Fibroblast of the aortic adventitia (primary cell): ENCODE measurements at regions not wholly inside any gene's neighbourhood (a gene's known extent, or its start where the extent isn't known, plus 50 kb on each side); places are given as distances from the start of the nearest gene placed in this dataset.

ENCODE experiments used
- DNase-seq: peaks from one replicate; pipeline ENCODE4 v3.0.0-alpha.2; 2010; ENCODE audit warnings: low read depth
- H3K4me3 ChIP-seq: 2 replicates; pipeline ENCODE4 v1.5.1; 2011; ENCODE audit warnings: low read depth, mild to moderate bottlenecking, control low read depth, low read length, moderate library complexity
- TF ChIP-seq, protein P1 (sequence below): IDR thresholded peaks from 2 replicates; pipeline ENCODE4 v1.5.1; 2011; ENCODE audit warnings: mild to moderate bottlenecking, low read length, control low read depth, inconsistent platforms; ENCODE audit not compliant: insufficient read depth

DNA sequence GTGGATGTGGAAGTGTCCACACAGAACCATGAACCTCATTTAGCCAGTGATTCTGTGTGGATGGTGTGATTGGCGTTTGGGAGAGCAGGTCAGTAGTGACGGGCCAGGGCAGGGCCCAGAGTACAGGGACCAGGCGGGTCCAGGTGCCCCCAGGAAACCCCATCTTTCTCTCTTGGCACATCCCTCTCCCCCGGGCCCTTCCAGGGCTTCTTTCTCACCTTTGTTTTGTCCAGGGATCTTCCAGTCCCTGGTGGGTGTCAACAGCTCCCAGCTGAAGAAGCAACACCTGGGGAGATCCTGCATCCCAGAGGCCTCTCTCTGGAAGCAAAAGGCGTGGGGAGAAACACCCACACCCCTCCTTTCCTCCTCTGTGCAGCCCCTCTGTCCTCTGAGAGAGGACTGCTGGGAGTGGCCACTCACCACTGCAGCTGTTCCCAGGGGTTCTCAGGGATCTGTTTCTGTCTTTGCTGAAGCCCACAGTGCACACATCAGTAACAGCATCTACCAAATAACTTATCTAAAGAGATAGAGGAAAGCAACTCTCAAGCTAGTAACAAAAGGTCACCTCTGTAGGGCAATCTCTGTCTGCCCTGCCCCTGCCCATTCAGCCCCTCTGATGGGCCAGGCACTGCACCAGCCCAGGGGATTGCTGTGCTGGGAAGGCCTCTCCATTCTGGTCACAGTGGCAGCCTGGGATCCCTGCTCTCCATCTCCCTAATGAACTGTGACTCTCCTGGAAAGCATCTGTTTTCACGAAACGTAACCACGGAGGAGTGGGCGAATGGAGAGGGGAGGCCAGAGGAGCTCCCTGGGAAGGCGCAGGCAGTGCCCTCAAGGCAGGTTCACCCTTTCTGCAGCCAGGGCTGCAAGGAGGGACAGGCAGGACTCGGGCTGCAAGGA is 98.3 kb upstream of the ALDH1A3 start:
- no peak for DNase-seq
- H3K4me3 ChIP-seq = no peak overlapping the region
- TF ChIP-seq, protein P1, sequence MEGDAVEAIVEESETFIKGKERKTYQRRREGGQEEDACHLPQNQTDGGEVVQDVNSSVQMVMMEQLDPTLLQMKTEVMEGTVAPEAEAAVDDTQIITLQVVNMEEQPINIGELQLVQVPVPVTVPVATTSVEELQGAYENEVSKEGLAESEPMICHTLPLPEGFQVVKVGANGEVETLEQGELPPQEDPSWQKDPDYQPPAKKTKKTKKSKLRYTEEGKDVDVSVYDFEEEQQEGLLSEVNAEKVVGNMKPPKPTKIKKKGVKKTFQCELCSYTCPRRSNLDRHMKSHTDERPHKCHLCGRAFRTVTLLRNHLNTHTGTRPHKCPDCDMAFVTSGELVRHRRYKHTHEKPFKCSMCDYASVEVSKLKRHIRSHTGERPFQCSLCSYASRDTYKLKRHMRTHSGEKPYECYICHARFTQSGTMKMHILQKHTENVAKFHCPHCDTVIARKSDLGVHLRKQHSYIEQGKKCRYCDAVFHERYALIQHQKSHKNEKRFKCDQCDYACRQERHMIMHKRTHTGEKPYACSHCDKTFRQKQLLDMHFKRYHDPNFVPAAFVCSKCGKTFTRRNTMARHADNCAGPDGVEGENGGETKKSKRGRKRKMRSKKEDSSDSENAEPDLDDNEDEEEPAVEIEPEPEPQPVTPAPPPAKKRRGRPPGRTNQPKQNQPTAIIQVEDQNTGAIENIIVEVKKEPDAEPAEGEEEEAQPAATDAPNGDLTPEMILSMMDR = no peak

DNA sequence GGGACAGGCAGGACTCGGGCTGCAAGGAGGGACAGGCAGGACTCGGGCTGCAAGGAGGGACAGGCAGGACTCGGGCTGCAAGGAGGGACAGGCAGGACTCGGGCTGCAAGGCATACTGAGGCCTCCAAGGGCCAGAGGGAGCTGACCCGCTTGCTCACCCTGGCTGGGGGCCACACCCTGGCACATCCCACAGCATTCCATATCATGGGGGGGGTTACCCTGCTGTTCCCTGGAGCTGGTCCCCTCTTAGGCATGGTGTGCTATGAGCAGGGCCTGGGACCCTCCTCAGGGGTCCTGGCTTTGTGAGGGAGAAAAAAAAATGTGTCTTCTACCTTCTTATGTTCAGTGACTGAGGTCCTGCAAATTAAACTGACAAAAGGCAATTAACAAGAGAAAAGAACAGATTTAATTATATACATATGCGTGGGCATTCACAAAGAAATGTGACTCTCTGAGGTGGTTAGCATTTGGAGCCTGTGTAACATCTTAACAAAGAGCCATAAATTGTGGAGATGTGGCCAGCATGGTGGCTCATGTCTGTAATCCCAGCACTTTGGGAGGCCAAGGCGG is 97.6 kb upstream of the ALDH1A3 start:
- TF ChIP-seq, protein P1 = no peak
- H3K4me3 ChIP-seq = no peak overlapping the region
- no peak for DNase-seq

DNA sequence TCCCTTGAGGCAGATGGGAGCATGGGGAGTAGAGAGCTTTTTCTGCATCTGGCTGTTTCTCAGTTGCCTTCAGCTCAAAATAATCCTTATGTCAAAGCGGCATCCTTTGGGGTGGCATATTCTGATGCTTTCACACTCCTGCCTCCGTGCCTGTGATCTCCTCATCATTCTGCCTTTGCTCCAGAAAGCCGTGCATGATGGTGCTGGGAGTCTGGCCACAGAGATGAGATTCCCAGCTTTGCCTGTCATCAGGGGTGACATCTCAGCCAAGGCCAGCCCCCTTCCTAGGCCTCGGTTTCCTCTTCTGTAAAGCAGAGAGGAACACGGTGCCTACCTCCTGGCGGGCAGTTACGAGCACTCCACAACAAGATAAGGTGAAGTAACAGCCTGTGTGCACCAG is 96.3 kb upstream of the ALDH1A3 start:
- H3K4me3 ChIP-seq = no peak overlapping the region
- DNase-seq = no peak
- TF ChIP-seq, protein P1 = no peak

DNA sequence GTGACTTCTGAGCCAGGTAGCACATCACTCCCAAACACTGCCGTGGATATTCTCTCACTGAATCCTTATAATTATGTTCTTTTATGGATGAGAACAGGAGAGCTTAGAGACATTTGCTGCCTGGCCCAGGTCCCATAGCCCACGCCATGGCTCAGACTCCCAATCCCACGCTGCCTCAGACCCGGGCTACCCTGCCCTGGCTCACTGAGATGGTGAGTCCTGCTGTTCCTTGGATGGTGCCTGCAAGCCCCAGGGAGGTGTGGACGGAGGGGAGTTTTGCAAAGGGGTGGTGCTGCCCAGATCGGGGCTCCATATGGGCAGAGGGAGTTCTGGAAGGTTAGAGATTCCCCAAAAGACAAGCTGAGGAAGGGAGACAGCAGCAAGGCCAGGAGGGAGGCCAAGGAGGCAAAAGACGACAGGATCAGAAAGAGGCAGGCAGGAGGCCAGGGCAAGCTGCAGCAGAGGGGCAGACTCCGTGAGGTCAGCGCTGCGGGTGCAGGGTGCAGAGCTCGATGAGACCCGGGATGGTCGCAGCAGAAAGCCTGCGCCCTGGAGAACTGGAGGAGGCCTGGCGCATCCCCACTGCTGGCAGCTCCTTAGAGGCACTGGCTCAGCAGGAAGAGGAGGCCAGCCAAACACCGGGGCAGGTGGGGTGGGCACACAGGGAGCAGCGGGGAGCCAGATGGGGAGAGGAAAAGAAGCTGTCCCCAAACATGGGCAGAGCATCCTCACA is 95.7 kb upstream of the ALDH1A3 start:
- DNase-seq = no peak
- TF ChIP-seq, protein P1 = no peak
- no peak overlapping the region for H3K4me3 ChIP-seq

DNA sequence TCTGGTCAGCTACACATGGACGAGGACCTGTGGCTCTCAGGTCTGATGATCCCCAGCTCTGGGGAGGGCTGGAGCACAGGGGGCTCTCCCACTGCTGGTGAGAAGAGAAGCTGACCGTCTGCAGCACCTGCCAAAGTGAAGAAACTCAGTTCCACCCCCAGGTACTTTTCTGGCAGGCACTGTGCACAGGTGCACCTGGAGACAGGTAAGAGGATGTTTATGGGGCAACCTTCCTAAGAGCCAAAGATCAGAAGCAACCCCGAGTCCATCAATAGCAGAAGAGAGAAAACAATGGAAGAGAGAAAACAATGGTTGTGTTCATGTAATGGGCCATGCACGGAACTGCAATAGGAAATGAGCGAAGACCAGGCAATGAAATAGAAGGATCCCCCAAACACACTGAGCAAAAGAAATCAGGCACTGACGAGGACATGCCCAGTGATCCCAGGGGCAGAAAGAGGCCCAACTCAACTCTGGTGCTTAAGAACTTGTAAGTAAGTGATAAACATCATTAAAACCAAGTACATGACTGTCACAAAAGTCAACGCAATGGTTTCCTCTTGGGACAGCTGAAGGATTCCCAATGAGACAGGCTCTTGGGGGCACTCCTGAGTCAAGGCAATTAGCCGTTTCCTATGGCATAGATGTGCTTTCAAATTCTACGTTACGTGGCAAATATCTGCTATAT is 95.0 kb upstream of the ALDH1A3 start:
- DNase-seq = no peak
- TF ChIP-seq, protein P1 = no peak
- H3K4me3 ChIP-seq = no peak overlapping the region
